Smooth muscle cell (in vitro differentiated cells): ENCODE measurements at regions not wholly inside any gene's neighbourhood (a gene's known extent, or its start where the extent isn't known, plus 50 kb on each side); places are given as distances from the start of the nearest gene placed in this dataset.

Experiments
- DNase-seq: peaks from one replicate; lab custom pipeline; 2025; ENCODE audit not compliant: unreplicated experiment; lab: John Stamatoyannopoulos, UW
- H2AFZ ChIP-seq: fragments of 200-600 bp; sonication (generic); 2 replicates; pipeline ENCODE4 v1.6.0; 2016; ENCODE audit warnings: antibody characterized with exemption, low read depth, mild to moderate bottlenecking
- H3F3A ChIP-seq: fragments of 200-600 bp; sonication (generic); 2 replicates; pipeline ENCODE4 v1.6.0; 2017; ENCODE audit warnings: antibody characterized with exemption, low read depth
- H3K27ac ChIP-seq: fragments of 200-600 bp; sonication (generic); 2 replicates; pipeline ENCODE4 v1.5.1; 2016; ENCODE audit warnings: low read depth, mild to moderate bottlenecking
- H3K27me3 ChIP-seq: fragments of 200-600 bp; sonication (generic); 2 replicates; pipeline ENCODE4 v1.6.1; 2016; ENCODE audit warnings: low read depth, mild to moderate bottlenecking
- H3K36me3 ChIP-seq: fragments of 200-600 bp; sonication (generic); 2 replicates; pipeline ENCODE4 v1.5.1; 2016; ENCODE audit warnings: low read depth
- H3K4me1 ChIP-seq: fragments of 200-600 bp; sonication (generic); 2 replicates; pipeline ENCODE4 v1.5.1; 2016; ENCODE audit warnings: low read depth
- H3K4me2 ChIP-seq: fragments of 200-600 bp; sonication (generic); 2 replicates; pipeline ENCODE4 v1.6.0; 2016; ENCODE audit warnings: mild to moderate bottlenecking
- H3K4me3 ChIP-seq: fragments of 200-600 bp; sonication (generic); 2 replicates; pipeline ENCODE4 v1.5.1; 2016; ENCODE audit warnings: mild to moderate bottlenecking
- H3K79me2 ChIP-seq: fragments of 200-600 bp; sonication (generic); 2 replicates; pipeline ENCODE4 v1.6.0; 2016; ENCODE audit warnings: low read depth, mild to moderate bottlenecking
- H3K9ac ChIP-seq: fragments of 200-600 bp; sonication (generic); 2 replicates; pipeline ENCODE4 v1.6.0; 2016; ENCODE audit warnings: low read depth
- H3K9me3 ChIP-seq: fragments of 200-600 bp; sonication (generic); replicated peaks from 2 replicates; pipeline ENCODE4 v1.5.1; 2016; ENCODE audit warnings: low read depth
- H4K20me1 ChIP-seq: fragments of 200-600 bp; sonication (generic); 2 replicates; pipeline ENCODE4 v1.6.0; 2016; ENCODE audit warnings: low read depth
- CTCF ChIP-seq: fragments of 200-600 bp; sonication (generic); IDR thresholded peaks from 2 replicates; pipeline ENCODE4 v1.5.1; 2017; ENCODE audit warnings: borderline replicate concordance, mild to moderate bottlenecking, antibody characterized with exemption; ENCODE audit not compliant: insufficient read depth, poor library complexity, severe bottlenecking
- WGBS: methylation state at CpG from one replicate; pipeline ENCODE4 v1.1.7; 2016; ENCODE audit warnings: low lambda C conversion rate; 5-methylcytosine and 5-hydroxymethylcytosine counted together

GRCh38 chr5:171528865-171529614 lies 109.6 kb downstream of the FGF18 start:
- Histone ChIP-seq H3K9ac (no peak overlapping the region), H3K36me3 (no peaks in the 10 kb centered on the region), H3K4me2 (no peak overlapping the region), H3K9me3 (no peaks in the 10 kb centered on the region), H3K79me2 (no peaks in the 10 kb centered on the region), H4K20me1 (no peaks in the 10 kb centered on the region), H3K27ac (no peak overlapping the region), H3K27me3 (no peaks in the 10 kb centered on the region), H3K4me1 (no peaks in the 10 kb centered on the region), H3F3A (no peaks in the 10 kb centered on the region), H3K4me3 (no peak overlapping the region), H2AFZ (no peak overlapping the region)
- TF ChIP-seq CTCF = no peak
- no peak for DNase-seq
- 88% methylated on average over 19 of the region's 19 CpGs for WGBS

- no peak for TF ChIP-seq CTCF
Measured at GRCh38 chr5:171531638-171532037, 112.2 kb downstream of the FGF18 start.

DNA sequence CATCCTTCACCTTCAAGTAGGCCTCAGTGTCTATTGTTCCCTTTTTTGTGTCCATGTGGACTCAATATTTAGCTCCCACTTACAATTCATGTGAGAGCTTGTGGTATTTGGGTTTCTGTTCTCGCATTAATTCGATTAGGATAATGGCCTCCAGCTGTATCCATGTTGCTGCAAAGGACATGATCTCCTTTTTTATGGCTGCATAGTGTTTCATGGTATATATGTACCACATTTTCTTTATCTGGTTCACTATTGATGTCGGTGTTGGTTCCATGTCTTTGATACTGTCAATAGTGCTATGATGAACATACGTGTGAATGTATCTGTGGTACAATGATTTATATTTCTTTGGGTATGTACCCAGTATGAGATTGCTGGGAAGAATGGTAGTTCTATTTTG lies 113.7 kb downstream of the FGF18 start:
- H3K27ac ChIP-seq = no peak overlapping the region
- no peaks in the 10 kb centered on the region for H3K4me1 ChIP-seq
- 94% methylated on average over 4 of the region's 4 CpGs for WGBS
- H4K20me1 ChIP-seq = no peaks in the 10 kb centered on the region
- no peak overlapping the region for H3K4me2 ChIP-seq
- H3K27me3 ChIP-seq = no peaks in the 10 kb centered on the region
- TF ChIP-seq CTCF = no peak
- H3K79me2 ChIP-seq = no peaks in the 10 kb centered on the region
- H3K9me3 ChIP-seq = no peaks in the 10 kb centered on the region
- H3F3A ChIP-seq = no peaks in the 10 kb centered on the region
- H3K4me3 ChIP-seq = no peak overlapping the region
- no peak overlapping the region for H2AFZ ChIP-seq
- H3K9ac ChIP-seq = no peak overlapping the region
- no peaks in the 10 kb centered on the region for H3K36me3 ChIP-seq
- no peak for DNase-seq

More at GRCh38 chr5:171531638-171532037, 112.2 kb downstream of the FGF18 start:
- H3F3A ChIP-seq = no peaks in the 10 kb centered on the region
- no peaks in the 10 kb centered on the region for H3K9me3 ChIP-seq
- no peaks in the 10 kb centered on the region for H3K36me3 ChIP-seq
- no peak overlapping the region for H2AFZ ChIP-seq
- H4K20me1 ChIP-seq = no peaks in the 10 kb centered on the region
- no peak overlapping the region for H3K4me3 ChIP-seq
- H3K27ac ChIP-seq = no peak overlapping the region
- no peak for DNase-seq
- 95% methylated on average over 3 of the region's 3 CpGs for WGBS
- no peaks in the 10 kb centered on the region for H3K79me2 ChIP-seq
- no peak overlapping the region for H3K4me2 ChIP-seq
- no peaks in the 10 kb centered on the region for H3K27me3 ChIP-seq
- H3K9ac ChIP-seq = no peak overlapping the region
- no peaks in the 10 kb centered on the region for H3K4me1 ChIP-seq
